Mucosa of descending colon (tissue), 3 donors: ENCODE measurements at regions not wholly inside any gene's neighbourhood (a gene's known extent, or its start where the extent isn't known, plus 50 kb on each side); places are given as distances from the start of the nearest gene placed in this dataset.

Experiments
- ATAC-seq: fragments of 200-7000 bp; cut with Tn5 transposase; one replicate; pipeline ENCODE4 v1.9.1; 2020; ENCODE audit warnings: mild to moderate bottlenecking, moderate library complexity
- DNase-seq, 3 donors: peaks; one replicate each; pipeline ENCODE4 v3.0.0-alpha.2; 2020
- H3K36me3 ChIP-seq: fragments of 200-600 bp; one replicate; pipeline ENCODE4 v1.8.0; 2021; ENCODE audit warnings: low read depth, mild to moderate bottlenecking
- H3K4me1 ChIP-seq: fragments of 200-600 bp; one replicate; pipeline ENCODE4 v1.8.0; 2021; ENCODE audit warnings: low read depth, mild to moderate bottlenecking
- H3K4me3 ChIP-seq: fragments of 200-600 bp; one replicate; pipeline ENCODE4 v1.8.0; 2021; ENCODE audit warnings: mild to moderate bottlenecking
- H3K9me3 ChIP-seq: fragments of 200-600 bp; one replicate; pipeline ENCODE4 v1.8.0; 2021; ENCODE audit warnings: mild to moderate bottlenecking
- intact Hi-C, 2 donors: fragments of 100-400 bp; cut with DNase I in 1 of 2; cut with micrococcal nuclease in 1 of 2; formaldehyde crosslinking; loops; one replicate each; pipeline versions ENCODE4 v1.11.0 to v1.11.1; 2022; cut with DNase I, micrococcal nuclease
- TF ChIP-seq, protein P1 (sequence below): fragments of 200-600 bp; IDR thresholded peaks from one replicate; pipeline ENCODE4 v1.8.0; 2022; ENCODE audit warnings: antibody characterized with exemption, mild to moderate bottlenecking
- donor health status: DM: no; HTN: no; CAD: no; lungs with moderate emphysema.
- donor health status: DM: no; HTN: no; CAD: no.
- donor health status: DM: no; HTN: yes; CAD: no.

DNA sequence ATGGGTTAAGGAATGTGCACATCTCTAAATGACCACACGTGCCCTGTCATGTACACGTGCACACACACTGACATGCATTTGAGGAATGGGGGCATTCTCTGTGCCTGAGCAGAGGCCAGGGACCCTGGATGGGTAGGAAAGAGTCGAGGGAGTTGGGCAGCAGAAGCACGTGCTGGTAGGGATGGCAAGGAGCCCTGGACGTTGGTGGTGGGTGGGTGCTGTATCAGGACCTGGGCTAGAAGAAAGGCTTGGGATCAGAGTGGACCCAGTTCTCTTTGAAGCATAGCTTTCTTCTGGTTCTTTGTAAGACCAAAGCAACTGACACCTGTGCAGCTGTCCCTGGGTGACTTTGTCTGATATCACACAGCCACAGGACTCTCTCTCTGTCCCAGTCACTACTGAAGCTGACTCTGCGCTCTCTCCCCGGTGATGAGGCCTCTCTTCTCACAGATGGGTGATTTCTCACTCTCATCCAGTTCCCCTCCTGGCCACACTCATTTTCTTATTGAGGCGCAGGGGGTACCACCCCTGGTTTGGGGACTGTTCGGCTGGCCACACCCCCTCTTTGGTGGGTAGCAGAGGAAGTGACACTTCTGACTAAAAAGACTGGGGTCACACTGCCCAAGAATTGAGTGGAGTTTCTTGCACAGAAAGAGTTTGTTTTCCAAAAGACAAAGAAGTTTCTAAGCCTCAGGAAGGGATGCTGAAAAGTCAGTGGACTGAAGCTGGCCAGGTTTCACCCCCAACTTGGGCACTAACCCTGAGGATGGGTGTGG lies 171.7 kb upstream of the RTL1 start:
- H3K36me3 ChIP-seq = no peaks in the 10 kb centered on the region
- DNase-seq = no peak
- intact Hi-C loops = no loop called here
- TF ChIP-seq, protein P1, sequence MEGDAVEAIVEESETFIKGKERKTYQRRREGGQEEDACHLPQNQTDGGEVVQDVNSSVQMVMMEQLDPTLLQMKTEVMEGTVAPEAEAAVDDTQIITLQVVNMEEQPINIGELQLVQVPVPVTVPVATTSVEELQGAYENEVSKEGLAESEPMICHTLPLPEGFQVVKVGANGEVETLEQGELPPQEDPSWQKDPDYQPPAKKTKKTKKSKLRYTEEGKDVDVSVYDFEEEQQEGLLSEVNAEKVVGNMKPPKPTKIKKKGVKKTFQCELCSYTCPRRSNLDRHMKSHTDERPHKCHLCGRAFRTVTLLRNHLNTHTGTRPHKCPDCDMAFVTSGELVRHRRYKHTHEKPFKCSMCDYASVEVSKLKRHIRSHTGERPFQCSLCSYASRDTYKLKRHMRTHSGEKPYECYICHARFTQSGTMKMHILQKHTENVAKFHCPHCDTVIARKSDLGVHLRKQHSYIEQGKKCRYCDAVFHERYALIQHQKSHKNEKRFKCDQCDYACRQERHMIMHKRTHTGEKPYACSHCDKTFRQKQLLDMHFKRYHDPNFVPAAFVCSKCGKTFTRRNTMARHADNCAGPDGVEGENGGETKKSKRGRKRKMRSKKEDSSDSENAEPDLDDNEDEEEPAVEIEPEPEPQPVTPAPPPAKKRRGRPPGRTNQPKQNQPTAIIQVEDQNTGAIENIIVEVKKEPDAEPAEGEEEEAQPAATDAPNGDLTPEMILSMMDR = no peak
- H3K9me3 ChIP-seq = no peaks in the 10 kb centered on the region
- no peak for ATAC-seq
- no peak overlapping the region for H3K4me3 ChIP-seq
- H3K4me1 ChIP-seq = peaks cover 3% of the 10 kb centered on the region

DNA sequence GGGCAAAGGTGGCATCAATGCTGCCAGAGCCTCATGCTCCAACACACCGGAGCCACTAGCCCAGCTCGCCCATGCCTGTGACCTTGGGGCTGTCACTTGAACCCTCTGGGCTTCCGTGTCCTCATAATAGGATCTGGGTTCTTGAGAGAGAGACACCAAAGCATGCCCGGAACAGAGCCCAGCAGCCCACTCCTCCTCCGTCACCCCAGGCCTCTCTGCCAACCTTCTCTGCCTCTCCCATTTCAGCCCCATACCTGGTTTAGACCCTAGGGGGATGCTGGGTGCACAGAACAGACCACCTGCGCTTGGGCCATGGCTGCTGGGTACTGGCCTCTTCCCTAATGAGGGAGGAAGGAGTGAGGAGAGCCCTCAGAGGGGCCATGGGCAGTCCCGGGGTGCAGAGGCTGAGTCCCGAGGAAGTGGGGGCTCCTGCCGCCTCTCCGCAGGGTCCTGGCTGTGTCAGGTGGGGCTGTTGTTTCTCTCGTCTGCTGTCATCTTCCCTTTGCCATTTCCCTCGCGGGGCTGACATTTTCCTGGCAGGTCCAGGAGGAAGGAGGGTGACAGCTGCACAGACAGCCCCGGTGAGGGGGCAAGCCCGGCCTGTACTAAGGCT lies 172.4 kb upstream of the RTL1 start:
- ATAC-seq = no peak
- Histone ChIP-seq H3K9me3 (no peaks in the 10 kb centered on the region), H3K4me3 (no peak overlapping the region), H3K4me1 (peaks cover 3% of the 10 kb centered on the region), H3K36me3 (no peaks in the 10 kb centered on the region)
- intact Hi-C loops = no loop called here
- TF ChIP-seq, protein P1 = no peak
- DNase-seq = no peak

DNA sequence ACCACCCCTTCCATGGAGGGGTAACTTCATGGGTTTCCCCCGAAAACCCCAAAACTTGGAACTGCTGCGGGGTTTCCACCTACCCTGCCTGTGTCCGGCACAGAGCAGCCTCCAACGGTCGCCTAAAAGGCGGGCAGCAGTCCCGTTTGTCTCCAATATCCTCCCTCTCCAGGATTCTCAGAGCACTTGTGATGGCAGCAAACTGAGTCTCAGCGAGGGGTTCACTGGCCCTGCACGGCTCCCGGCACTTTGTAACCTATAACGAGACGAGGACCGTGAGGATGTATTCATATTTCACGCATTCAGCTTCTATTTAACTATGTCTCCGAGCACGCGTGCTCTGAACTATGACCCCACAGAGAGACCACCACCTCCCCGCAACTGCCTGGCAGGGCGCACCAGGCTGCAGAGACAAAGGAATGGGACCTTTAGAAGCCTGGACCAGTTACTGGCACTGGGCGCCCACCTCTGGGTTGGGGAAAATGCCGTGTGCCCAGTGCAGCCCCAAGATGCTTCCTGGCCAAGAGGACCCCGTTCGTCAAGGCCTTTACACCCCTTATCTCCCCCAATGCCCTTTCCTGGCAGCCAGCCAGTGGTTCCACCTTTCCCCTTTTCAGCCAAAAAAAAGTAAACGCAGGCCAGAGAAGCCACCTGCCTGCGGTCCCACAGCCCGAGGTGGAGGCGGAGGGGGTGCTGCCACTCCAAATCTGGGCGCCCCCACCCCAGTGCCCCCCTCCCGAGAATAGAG lies 173.1 kb upstream of the RTL1 start:
- DNase-seq (no peak), ATAC-seq (no peak)
- peaks cover 3% of the 10 kb centered on the region for H3K4me1 ChIP-seq
- no peaks in the 10 kb centered on the region for H3K36me3 ChIP-seq
- H3K9me3 ChIP-seq = no peaks in the 10 kb centered on the region
- intact Hi-C loops = no loop called here
- TF ChIP-seq, protein P1 = no peak
- no peak overlapping the region for H3K4me3 ChIP-seq

DNA sequence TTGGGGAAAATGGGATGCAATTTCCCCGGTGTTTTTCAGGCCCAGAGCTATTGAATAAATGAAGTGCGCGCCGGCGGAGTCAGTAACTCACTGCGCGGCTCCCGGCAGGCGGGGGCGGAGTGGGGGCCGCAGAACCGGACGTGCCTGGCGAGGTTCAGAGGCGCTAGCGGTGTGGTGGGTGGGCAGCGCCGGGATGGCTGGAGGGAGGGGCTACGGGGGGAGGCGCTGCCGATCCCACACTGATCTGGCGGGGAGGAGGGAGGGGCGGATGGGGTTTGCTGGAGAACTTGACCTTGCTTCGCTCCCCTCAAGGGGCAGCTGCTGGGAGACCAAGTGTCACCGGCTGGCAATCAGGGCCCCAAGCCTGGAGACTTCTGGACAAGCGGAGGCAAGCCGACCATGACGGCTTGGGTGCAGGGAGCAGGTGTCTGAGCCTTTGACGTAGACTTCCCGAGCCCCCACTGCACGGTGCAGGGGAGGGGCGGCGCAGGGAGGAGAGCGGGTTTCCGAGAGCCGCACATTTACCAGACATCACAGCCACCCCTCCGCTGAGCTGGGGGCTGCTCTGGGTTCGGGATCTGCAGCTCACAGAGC lies 174.1 kb upstream of the RTL1 start:
- Histone ChIP-seq H3K4me1 (peaks cover 3% of the 10 kb centered on the region), H3K36me3 (no peaks in the 10 kb centered on the region), H3K9me3 (no peaks in the 10 kb centered on the region), H3K4me3 (no peak overlapping the region)
- ATAC-seq = no peak
- DNase-seq = no peak
- intact Hi-C loops = no loop called here
- TF ChIP-seq, protein P1 = no peak

DNA sequence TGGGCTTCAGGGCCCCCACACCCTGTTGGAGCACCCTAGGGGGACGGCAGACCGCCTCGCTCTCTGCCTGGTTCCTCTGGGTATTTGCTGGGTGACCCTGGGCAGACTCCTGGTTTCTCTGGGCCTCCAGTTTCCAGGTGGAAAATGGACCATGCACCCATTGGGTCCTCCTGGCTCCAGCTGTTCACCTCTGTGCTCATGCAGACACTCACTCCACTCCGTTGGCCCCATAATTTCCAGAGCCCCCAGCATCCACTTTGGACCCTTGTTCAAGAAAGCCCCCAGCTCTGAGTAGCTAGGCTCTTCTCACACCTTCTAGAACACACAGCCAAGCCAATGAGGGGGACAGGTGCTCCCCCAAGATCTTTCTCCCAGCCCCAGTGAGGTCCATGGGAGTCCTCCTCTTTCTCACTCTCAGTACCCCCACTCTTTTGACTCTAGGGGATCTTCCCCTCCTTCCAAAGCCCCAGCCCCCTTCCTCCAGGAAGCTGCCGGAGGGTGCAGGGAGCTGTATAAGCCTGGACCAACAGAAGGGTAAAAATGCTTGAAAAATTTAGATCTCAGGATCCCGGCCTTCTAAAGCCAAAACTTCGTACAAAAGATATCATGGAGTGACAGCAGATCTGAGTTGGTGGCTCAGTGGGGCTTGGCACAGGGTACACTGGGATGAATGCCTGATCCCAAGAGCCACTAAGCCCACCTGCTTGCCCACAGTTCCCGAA lies 174.8 kb upstream of the RTL1 start:
- no peaks in the 10 kb centered on the region for H3K4me1 ChIP-seq
- H3K36me3 ChIP-seq = no peaks in the 10 kb centered on the region
- no peak overlapping the region for H3K4me3 ChIP-seq
- DNase-seq (no peak), ATAC-seq (no peak)
- intact Hi-C loops = no loop called here
- TF ChIP-seq, protein P1 = no peak
- no peaks in the 10 kb centered on the region for H3K9me3 ChIP-seq
